AG10803 (cell line): ENCODE measurements at regions not wholly inside any gene's neighbourhood (a gene's known extent, or its start where the extent isn't known, plus 50 kb on each side); places are given as distances from the start of the nearest gene placed in this dataset.
A peak's percentile ranks its signal among the peaks of the same experiment; 100 is the strongest.

Experiments used
- DNase-seq: peaks from one replicate; pipeline ENCODE4 v3.0.0; 2010; ENCODE audit warnings: low read depth
- H3K4me3 ChIP-seq: 2 replicates; pipeline ENCODE4 v1.5.1; 2011; ENCODE audit warnings: mild to moderate bottlenecking, low read length, control low read depth
- CTCF ChIP-seq: conservative IDR thresholded peaks from 2 replicates; pipeline ENCODE4 v1.5.1; 2011; ENCODE audit warnings: mild to moderate bottlenecking, low read length, control low read depth, inconsistent platforms

- no peak for DNase-seq
- no peak for TF ChIP-seq CTCF
- H3K4me3 ChIP-seq: no peak overlapping the region
Observed at GRCh38 chr7:68663392-68663791, 934.9 kb upstream of the AUTS2 start.

- no peak for TF ChIP-seq CTCF
- DNase-seq: peak; percentile 39
- H3K4me3 ChIP-seq: no peak overlapping the region
Observed at GRCh38 chr7:68671046-68671445, 927.2 kb upstream of the AUTS2 start.

- H3K4me3 ChIP-seq: no peak overlapping the region
- no peak for DNase-seq
- no peak for TF ChIP-seq CTCF
Observed at GRCh38 chr7:68671671-68672070, 926.6 kb upstream of the AUTS2 start.

- no peak overlapping the region for H3K4me3 ChIP-seq
- no peak for DNase-seq
- no peak for TF ChIP-seq CTCF
Observed at GRCh38 chr7:68674826-68675225, 923.4 kb upstream of the AUTS2 start.

- no peak for TF ChIP-seq CTCF
- peak; percentile 37 for DNase-seq
- no peak overlapping the region for H3K4me3 ChIP-seq
Observed at GRCh38 chr7:68676813-68677535, 921.3 kb upstream of the AUTS2 start.

- TF ChIP-seq CTCF: no peak
- no peak for DNase-seq
- no peak overlapping the region for H3K4me3 ChIP-seq
Observed at GRCh38 chr7:68678196-68678595, 920.1 kb upstream of the AUTS2 start.

- H3K4me3 ChIP-seq: no peak overlapping the region
- no peak for DNase-seq
- TF ChIP-seq CTCF: no peak
Observed at GRCh38 chr7:68679459-68680234, 918.6 kb upstream of the AUTS2 start.
